ENCODE measurements at regions not wholly inside any gene's neighbourhood (a gene's known extent, or its start where the extent isn't known, plus 50 kb on each side); places are given as distances from the start of the nearest gene placed in this dataset.

DNA sequence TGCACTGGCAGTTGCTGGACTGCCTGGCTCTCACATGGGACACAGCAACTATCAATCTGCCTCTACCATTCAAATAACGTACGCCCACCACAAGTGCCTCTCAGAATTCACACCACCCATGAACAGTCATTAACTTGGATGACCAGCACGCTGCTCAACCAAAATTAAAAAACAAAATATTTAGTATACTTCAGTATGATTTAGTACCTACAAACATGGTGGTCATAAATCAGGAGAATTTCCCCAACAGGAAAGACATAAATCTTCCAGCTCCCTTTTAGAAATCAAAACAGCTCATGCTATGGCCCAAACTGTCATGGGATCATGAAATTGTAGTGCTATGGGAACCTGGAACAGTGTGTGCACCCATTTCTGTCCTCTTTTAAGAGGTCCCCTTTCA, 317.4 kb upstream of the ETAA1 start:
- TF ChIP-seq ATF7 (IDR thresholded peaks at IDR 0.05; ENCODE audit: low read depth): no peak
- no peak for TF ChIP-seq POLR2A (IDR thresholded peaks at IDR 0.05; ENCODE audit: low read depth, low read length)
- TF ChIP-seq, protein P1, sequence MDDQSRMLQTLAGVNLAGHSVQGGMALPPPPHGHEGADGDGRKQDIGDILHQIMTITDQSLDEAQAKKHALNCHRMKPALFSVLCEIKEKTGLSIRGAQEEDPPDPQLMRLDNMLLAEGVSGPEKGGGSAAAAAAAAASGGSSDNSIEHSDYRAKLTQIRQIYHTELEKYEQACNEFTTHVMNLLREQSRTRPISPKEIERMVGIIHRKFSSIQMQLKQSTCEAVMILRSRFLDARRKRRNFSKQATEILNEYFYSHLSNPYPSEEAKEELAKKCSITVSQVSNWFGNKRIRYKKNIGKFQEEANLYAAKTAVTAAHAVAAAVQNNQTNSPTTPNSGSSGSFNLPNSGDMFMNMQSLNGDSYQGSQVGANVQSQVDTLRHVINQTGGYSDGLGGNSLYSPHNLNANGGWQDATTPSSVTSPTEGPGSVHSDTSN (IDR thresholded peaks at IDR 0.05; ENCODE audit: insufficient replicate concordance, low read depth, low read length): no peak
- TF ChIP-seq, protein P2, sequence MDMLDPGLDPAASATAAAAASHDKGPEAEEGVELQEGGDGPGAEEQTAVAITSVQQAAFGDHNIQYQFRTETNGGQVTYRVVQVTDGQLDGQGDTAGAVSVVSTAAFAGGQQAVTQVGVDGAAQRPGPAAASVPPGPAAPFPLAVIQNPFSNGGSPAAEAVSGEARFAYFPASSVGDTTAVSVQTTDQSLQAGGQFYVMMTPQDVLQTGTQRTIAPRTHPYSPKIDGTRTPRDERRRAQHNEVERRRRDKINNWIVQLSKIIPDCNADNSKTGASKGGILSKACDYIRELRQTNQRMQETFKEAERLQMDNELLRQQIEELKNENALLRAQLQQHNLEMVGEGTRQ (IDR thresholded peaks at IDR 0.05; ENCODE audit: borderline replicate concordance, low read depth, low read length): no peak

All from GM12878 (cell line).